AG09309 (cell line): ENCODE measurements at regions not wholly inside any gene's neighbourhood (a gene's known extent, or its start where the extent isn't known, plus 50 kb on each side); places are given as distances from the start of the nearest gene placed in this dataset.

Experiments used
- DNase-seq: peaks from one replicate; pipeline ENCODE4 v3.0.0-alpha.2; 2010; ENCODE audit warnings: low read depth
- H3K4me3 ChIP-seq: 2 replicates; pipeline ENCODE4 v1.5.1; 2011; ENCODE audit warnings: mild to moderate bottlenecking, low read depth, low read length, moderate library complexity; ENCODE audit not compliant: control insufficient read depth
- TF ChIP-seq, protein P1 (sequence below): IDR thresholded peaks from 2 replicates; pipeline ENCODE4 v1.5.1; 2011; ENCODE audit warnings: mild to moderate bottlenecking, low read depth, low read length, inconsistent platforms; ENCODE audit not compliant: insufficient read depth, control insufficient read depth; ENCODE audit errors: missing control alignments

DNA sequence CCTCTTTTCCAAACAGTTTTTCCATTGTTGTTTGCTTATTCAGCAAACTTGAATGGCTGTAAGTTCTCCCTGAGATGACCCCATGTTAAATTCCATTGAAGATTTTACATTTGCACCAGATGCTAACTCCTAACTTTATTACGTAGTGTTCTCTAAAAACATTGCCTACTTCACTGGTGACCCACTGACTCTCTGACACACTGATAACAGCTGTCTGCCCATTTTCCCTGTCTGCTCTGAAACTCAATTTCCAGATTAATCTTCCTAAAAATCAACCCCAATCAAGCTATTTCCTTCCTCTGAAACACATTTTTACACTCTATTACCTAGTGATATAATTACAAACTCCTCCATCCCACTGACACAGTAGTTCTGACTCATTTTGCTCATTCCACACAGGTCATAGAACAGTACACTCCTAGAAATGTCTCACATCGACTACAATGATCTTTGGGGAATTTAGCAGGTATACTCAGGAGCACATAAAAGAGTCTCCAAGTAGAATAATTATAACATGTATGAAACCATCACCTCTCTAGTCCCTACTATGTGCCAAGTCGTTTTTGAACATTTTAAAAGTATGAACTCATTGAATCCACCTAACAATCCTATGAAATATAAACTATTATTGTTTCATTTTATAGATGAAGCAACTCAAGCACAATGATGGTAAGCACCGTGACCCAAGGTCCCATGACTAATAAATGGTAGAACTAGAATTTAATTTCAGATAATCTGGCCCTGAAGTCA, 210.9 kb downstream of the SLIT2 start:
- H3K4me3 ChIP-seq = no peak overlapping the region
- TF ChIP-seq, protein P1, sequence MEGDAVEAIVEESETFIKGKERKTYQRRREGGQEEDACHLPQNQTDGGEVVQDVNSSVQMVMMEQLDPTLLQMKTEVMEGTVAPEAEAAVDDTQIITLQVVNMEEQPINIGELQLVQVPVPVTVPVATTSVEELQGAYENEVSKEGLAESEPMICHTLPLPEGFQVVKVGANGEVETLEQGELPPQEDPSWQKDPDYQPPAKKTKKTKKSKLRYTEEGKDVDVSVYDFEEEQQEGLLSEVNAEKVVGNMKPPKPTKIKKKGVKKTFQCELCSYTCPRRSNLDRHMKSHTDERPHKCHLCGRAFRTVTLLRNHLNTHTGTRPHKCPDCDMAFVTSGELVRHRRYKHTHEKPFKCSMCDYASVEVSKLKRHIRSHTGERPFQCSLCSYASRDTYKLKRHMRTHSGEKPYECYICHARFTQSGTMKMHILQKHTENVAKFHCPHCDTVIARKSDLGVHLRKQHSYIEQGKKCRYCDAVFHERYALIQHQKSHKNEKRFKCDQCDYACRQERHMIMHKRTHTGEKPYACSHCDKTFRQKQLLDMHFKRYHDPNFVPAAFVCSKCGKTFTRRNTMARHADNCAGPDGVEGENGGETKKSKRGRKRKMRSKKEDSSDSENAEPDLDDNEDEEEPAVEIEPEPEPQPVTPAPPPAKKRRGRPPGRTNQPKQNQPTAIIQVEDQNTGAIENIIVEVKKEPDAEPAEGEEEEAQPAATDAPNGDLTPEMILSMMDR = no peak
- no peak for DNase-seq

DNA sequence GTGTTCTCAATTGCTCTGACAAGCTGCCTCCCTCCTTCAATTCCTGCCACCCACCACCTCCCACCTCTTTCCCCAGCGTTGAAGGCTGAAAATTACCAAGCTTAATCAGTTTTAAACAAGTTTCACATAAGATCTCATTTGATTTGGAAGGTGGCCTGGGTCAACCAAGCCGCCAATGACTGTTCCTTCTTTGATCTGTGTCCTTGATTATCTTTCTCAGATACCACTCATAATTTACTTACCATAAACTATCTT, 211.4 kb downstream of the SLIT2 start:
- H3K4me3 ChIP-seq = no peak overlapping the region
- TF ChIP-seq, protein P1 = no peak
- DNase-seq = no peak

DNA sequence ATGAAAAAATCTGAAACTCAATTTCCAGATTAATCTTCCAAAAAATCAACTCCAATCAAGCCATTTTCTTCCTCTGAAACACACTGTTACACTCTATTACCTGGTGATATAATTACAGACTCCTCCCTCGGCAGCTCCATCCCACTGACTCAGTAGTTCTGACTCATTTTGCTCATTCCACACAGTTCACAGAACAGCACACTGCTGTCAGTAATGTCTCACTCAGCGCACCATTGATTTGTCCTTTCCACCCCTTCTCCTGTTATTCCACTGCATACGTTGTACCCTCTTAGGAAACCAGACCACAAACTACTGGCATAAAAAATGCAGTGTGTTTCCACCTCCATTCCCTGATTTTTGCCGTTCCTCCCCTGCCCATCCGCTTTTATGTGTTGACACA, 212.7 kb downstream of the SLIT2 start:
- no peak for DNase-seq
- TF ChIP-seq, protein P1 = no peak
- no peak overlapping the region for H3K4me3 ChIP-seq

DNA sequence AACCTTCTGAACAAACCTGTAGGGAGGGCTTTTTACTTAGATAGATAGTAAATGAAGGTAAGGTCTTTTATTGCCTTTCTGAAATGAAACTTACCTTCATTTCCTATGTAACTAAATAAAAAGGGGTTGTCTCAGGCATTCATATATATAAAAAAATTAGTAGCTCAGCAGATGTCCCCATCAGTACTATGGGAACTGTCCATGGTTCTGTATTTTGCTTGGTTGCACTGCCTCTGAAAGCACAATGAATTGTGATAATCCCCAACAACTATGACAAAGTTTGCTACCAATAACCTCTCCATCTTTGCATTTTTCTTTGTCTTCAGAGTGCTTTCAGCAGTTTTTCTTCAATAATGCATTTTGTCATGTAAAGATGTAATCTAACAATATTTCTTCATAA, 222.4 kb downstream of the SLIT2 start:
- no peak for DNase-seq
- TF ChIP-seq, protein P1 = no peak
- no peak overlapping the region for H3K4me3 ChIP-seq

DNA sequence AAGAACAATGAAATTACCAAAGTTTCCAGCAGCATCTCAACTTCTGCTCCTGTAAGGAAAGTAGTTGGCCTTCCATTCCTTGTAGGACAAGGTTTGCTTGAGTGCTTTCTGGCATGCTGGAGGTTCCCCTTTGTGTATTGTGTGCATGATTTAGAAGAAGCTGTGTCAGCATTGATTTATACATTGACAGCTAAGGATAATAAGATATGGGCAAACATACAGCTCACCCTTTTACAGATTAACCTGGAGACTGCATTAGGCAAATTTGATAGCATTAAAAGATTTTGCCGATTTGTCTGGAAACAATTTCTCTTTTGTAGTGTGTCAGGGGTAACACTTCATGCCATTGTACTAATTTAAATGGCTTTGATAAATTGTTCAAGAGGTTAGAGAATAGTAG, 221.8 kb upstream of the PACRGL start:
- TF ChIP-seq, protein P1 = no peak
- DNase-seq = no peak
- H3K4me3 ChIP-seq = no peak overlapping the region

DNA sequence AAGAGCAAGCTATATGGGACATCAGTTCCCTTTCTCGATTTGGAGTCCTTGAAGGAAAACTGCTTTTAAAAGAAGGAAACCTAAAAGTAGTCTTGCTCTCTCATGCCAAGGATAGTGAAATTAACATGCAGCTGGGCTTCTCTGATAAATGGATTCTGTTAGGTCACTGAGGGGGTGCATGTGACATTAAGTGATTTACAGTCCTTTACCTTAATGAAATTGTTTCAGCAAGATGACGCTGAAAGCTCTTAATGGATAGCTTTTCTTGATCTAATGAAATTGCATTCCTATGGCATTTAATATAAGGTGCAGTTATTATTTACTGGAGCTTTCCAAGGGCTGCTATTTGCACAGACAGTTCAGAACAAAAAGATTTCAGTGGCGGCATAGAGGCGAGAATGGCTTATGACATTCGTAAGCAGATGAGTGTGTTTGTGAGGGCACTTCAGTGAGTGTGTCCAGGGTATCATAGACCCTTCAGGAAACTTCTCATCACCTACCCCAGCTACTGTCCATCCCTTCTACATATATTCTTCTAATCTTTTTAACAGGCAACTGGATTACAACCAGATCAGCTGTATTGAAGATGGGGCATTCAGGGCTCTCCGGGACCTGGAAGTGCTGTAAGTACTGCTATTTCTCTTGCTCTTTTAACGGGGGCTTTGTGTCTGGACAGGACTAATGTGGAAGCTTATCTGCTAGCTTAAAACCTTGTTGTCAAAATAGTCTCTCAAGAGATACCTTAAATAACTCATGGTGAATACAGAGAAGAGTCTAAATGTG, 219.9 kb upstream of the PACRGL start:
- TF ChIP-seq, protein P1 = no peak
- no peak for DNase-seq

More for the DNA sequence above, 219.9 kb upstream of the PACRGL start:
- no peak overlapping the region for H3K4me3 ChIP-seq
